ENCODE measurements at regions not wholly inside any gene's neighbourhood (a gene's known extent, or its start where the extent isn't known, plus 50 kb on each side); places are given as distances from the start of the nearest gene placed in this dataset.
"Not testable (repeated sequence)": the region's sequence is repeated elsewhere in the genome, so short reads cannot be mapped to it uniquely, and the experiment has no call there.

GRCh38 chr5:116719106-116719505 lies 144.5 kb upstream of the SEMA6A start:
- no peak for DNase-seq
- no peaks in the 10 kb centered on the region for H3K9me3 ChIP-seq (replicated peaks; ENCODE audit: insufficient read depth, low read length)
- no peaks in the 10 kb centered on the region for H3F3A ChIP-seq (ENCODE audit: insufficient read depth, low read length)
- no peaks in the 10 kb centered on the region for H3K79me2 ChIP-seq (ENCODE audit: low read length)
- H3K4me3 ChIP-seq (ENCODE audit: low read length) = no peak overlapping the region
- no peaks in the 10 kb centered on the region for H3K4me1 ChIP-seq (ENCODE audit: low read length)
- no peak overlapping the region for H3K4me2 ChIP-seq (ENCODE audit: low read depth, low read length)
- H3K9ac ChIP-seq (ENCODE audit: low read length) = no peak overlapping the region
- no peak overlapping the region for H2AFZ ChIP-seq (ENCODE audit: low read length)
- no peaks in the 10 kb centered on the region for H4K20me1 ChIP-seq (ENCODE audit: insufficient read depth, low read length)
- no peaks in the 10 kb centered on the region for H3K36me3 ChIP-seq (replicated peaks; ENCODE audit: insufficient read depth, low read length)
- TF ChIP-seq EZH2 (optimal IDR thresholded peaks at IDR 0.05; ENCODE audit: low read depth, low read length) = no peak
- TF ChIP-seq CTCF (IDR thresholded peaks at IDR 0.05; ENCODE audit: low read length) = no peak
- no peak for TF ChIP-seq EZH2phosphoT487 (IDR thresholded peaks at IDR 0.05; ENCODE audit: low read length)
- H3K27me3 ChIP-seq (replicated peaks; ENCODE audit: insufficient read depth, low read length) = no peaks in the 10 kb centered on the region
- no peaks in the 10 kb centered on the region for H3K9me2 ChIP-seq (replicated peaks; ENCODE audit: insufficient read depth, low read length)
- no peak overlapping the region for H3K27ac ChIP-seq (ENCODE audit: low read length)

DNA sequence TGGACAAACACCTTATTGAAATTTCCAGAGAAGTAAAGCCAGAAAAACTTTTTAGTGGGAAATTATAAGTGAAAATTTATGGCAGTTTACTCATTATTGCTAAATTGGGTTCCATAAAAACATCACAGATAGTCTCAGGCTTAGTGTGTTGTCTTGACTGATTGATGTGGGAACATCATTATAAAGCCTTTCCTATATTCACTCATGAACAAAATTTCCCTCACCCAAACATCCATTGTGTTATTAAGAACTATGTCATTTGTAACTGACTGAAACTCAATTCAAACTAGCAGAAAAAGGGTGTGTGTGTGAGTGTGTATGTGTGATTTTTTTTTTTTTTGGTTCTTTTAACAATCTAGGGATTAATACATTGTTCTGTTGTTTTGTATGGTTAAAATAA lies 143.7 kb upstream of the SEMA6A start:
- Histone ChIP-seq H3K36me3 (replicated peaks; ENCODE audit: insufficient read depth, low read length) (no peaks in the 10 kb centered on the region), H3K4me3 (ENCODE audit: low read length) (no peak overlapping the region), H3K4me2 (ENCODE audit: low read depth, low read length) (no peak overlapping the region), H2AFZ (ENCODE audit: low read length) (no peak overlapping the region), H4K20me1 (ENCODE audit: insufficient read depth, low read length) (no peaks in the 10 kb centered on the region), H3F3A (ENCODE audit: insufficient read depth, low read length) (no peaks in the 10 kb centered on the region), H3K4me1 (ENCODE audit: low read length) (no peaks in the 10 kb centered on the region), H3K79me2 (ENCODE audit: low read length) (no peaks in the 10 kb centered on the region), H3K9me3 (replicated peaks; ENCODE audit: insufficient read depth, low read length) (no peaks in the 10 kb centered on the region), H3K27me3 (replicated peaks; ENCODE audit: insufficient read depth, low read length) (no peaks in the 10 kb centered on the region), H3K9ac (ENCODE audit: low read length) (no peak overlapping the region), H3K27ac (ENCODE audit: low read length) (no peak overlapping the region), H3K9me2 (replicated peaks; ENCODE audit: insufficient read depth, low read length) (no peaks in the 10 kb centered on the region)
- no peak for DNase-seq
- TF ChIP-seq EZH2phosphoT487 (IDR thresholded peaks at IDR 0.05; ENCODE audit: low read length) (no peak), EZH2 (optimal IDR thresholded peaks at IDR 0.05; ENCODE audit: low read depth, low read length) (no peak), CTCF (IDR thresholded peaks at IDR 0.05; ENCODE audit: low read length) (no peak)

DNA sequence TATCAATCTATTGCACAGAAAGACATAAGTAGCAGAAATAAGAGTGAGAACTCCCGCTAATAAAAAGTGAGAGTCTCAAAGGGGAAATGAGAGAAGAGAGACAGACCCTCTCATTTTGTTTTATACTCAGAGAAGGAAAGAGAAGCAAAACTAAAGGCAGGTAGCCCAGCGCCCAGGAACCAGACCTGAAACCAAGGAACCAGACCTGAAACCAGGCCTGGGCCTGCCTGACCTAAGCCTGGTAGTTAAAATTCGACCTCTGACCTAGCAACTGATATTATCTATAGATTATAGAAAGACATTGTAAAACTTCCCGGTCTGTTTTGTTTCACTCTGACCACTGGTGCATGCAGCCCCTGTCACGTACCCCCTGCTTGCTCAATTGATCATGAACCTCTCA lies 134.5 kb upstream of the SEMA6A start:
- H3K4me1 ChIP-seq (ENCODE audit: low read length) = no peaks in the 10 kb centered on the region
- H4K20me1 ChIP-seq (ENCODE audit: insufficient read depth, low read length) = no peaks in the 10 kb centered on the region
- H3K9me2 ChIP-seq (replicated peaks; ENCODE audit: insufficient read depth, low read length) = no peaks in the 10 kb centered on the region
- H3K9me3 ChIP-seq (replicated peaks; ENCODE audit: insufficient read depth, low read length) = no peaks in the 10 kb centered on the region
- H3K4me3 ChIP-seq (ENCODE audit: low read length) = no peak overlapping the region
- H3K79me2 ChIP-seq (ENCODE audit: low read length) = no peaks in the 10 kb centered on the region
- no peak overlapping the region for H3K9ac ChIP-seq (ENCODE audit: low read length)
- no peaks in the 10 kb centered on the region for H3F3A ChIP-seq (ENCODE audit: insufficient read depth, low read length)
- H3K27ac ChIP-seq (ENCODE audit: low read length) = no peak overlapping the region
- no peaks in the 10 kb centered on the region for H3K27me3 ChIP-seq (replicated peaks; ENCODE audit: insufficient read depth, low read length)
- no peak overlapping the region for H3K4me2 ChIP-seq (ENCODE audit: low read depth, low read length)
- no peak for DNase-seq
- H3K36me3 ChIP-seq (replicated peaks; ENCODE audit: insufficient read depth, low read length) = no peaks in the 10 kb centered on the region
- TF ChIP-seq EZH2phosphoT487 (IDR thresholded peaks at IDR 0.05; ENCODE audit: low read length) = no peak
- no peak for TF ChIP-seq CTCF (IDR thresholded peaks at IDR 0.05; ENCODE audit: low read length)
- no peak for TF ChIP-seq EZH2 (optimal IDR thresholded peaks at IDR 0.05; ENCODE audit: low read depth, low read length)
- H2AFZ ChIP-seq (ENCODE audit: low read length) = no peak overlapping the region

- H3K4me1 ChIP-seq (ENCODE audit: low read length); H3K4me2 ChIP-seq (ENCODE audit: low read depth, low read length); H3K27me3 ChIP-seq (replicated peaks; ENCODE audit: insufficient read depth, low read length); DNase-seq; H4K20me1 ChIP-seq (ENCODE audit: insufficient read depth, low read length); H3K36me3 ChIP-seq (replicated peaks; ENCODE audit: insufficient read depth, low read length); H3K9me2 ChIP-seq (replicated peaks; ENCODE audit: insufficient read depth, low read length); H2AFZ ChIP-seq (ENCODE audit: low read length); H3F3A ChIP-seq (ENCODE audit: insufficient read depth, low read length); H3K9me3 ChIP-seq (replicated peaks; ENCODE audit: insufficient read depth, low read length); H3K9ac ChIP-seq (ENCODE audit: low read length); H3K79me2 ChIP-seq (ENCODE audit: low read length); H3K4me3 ChIP-seq (ENCODE audit: low read length); H3K27ac ChIP-seq (ENCODE audit: low read length): not testable (repeated sequence)
These were observed 130.5 kb upstream of the SEMA6A start for GRCh38 chr5:116705121-116705519.
